Mesothelial cell of epicardium (in vitro differentiated cells): ENCODE measurements at regions not wholly inside any gene's neighbourhood (a gene's known extent, or its start where the extent isn't known, plus 50 kb on each side); places are given as distances from the start of the nearest gene placed in this dataset.

Experiments used
- DNase-seq, 2 experiments: peaks; one replicate each; pipeline ENCODE4 v3.0.0; 2021; ENCODE audit warnings: low spot score in 2 of 2; ENCODE audit not compliant: unreplicated experiment in 2 of 2
- H3K27ac Mint-ChIP-seq: 2 replicates; pipeline ENCODE4 v1.8.0; 2021; ENCODE audit warnings: mixed read lengths
- H3K27me3 Mint-ChIP-seq: 2 replicates; pipeline ENCODE4 v1.8.0; 2021; ENCODE audit warnings: low read depth, mixed read lengths
- H3K36me3 Mint-ChIP-seq: 2 replicates; pipeline ENCODE4 v1.8.0; 2021; ENCODE audit warnings: mixed read lengths
- H3K4me1 Mint-ChIP-seq: 2 replicates; pipeline ENCODE4 v1.8.0; 2021; ENCODE audit warnings: mixed read lengths
- H3K4me3 Mint-ChIP-seq: 2 replicates; pipeline ENCODE4 v1.8.0; 2021; ENCODE audit warnings: mild to moderate bottlenecking, moderate library complexity, mixed read lengths
- H3K9me3 Mint-ChIP-seq: 2 replicates; pipeline ENCODE4 v1.8.0; 2021; ENCODE audit warnings: mixed read lengths
- CTCF ChIP-seq: fragments of 200-600 bp; sonication (generic); IDR thresholded peaks from one replicate; pipeline ENCODE4 v1.5.0; 2021; ENCODE audit warnings: antibody characterized with exemption; ENCODE audit not compliant: unreplicated experiment

- H3K27ac Mint-ChIP-seq = peak overlapping the region; percentile 99
- DNase-seq = no peak
- H3K4me3 Mint-ChIP-seq = no peak overlapping the region
- peaks cover 91% of the 10 kb centered on the region for H3K4me1 Mint-ChIP-seq
- no peaks in the 10 kb centered on the region for H3K36me3 Mint-ChIP-seq
- no peaks in the 10 kb centered on the region for H3K27me3 Mint-ChIP-seq
- TF ChIP-seq CTCF = no peak
- no peaks in the 10 kb centered on the region for H3K9me3 Mint-ChIP-seq
These were observed 135.2 kb upstream of the HAAO start for GRCh38 chr2:42927334-42928160.

GRCh38 chr2:42926434-42927333 lies 134.3 kb upstream of the HAAO start:
- Mint-ChIP-seq H3K27ac (peak overlapping the region; percentile 99), H3K36me3 (no peaks in the 10 kb centered on the region), H3K27me3 (no peaks in the 10 kb centered on the region), H3K4me3 (no peak overlapping the region), H3K9me3 (no peaks in the 10 kb centered on the region), H3K4me1 (peaks cover 89% of the 10 kb centered on the region)
- DNase-seq = no peak
- no peak for TF ChIP-seq CTCF

GRCh38 chr2:42925742-42926433 lies 133.5 kb upstream of the HAAO start:
- H3K36me3 Mint-ChIP-seq = no peaks in the 10 kb centered on the region
- H3K9me3 Mint-ChIP-seq = no peaks in the 10 kb centered on the region
- no peak overlapping the region for H3K4me3 Mint-ChIP-seq

GRCh38 chr2:42924418-42924886 lies 132.1 kb upstream of the HAAO start:
- H3K4me1 Mint-ChIP-seq = peaks cover 77% of the 10 kb centered on the region
- H3K4me3 Mint-ChIP-seq = peak overlapping the region; percentile 28
- no peaks in the 10 kb centered on the region for H3K9me3 Mint-ChIP-seq
- H3K36me3 Mint-ChIP-seq = no peaks in the 10 kb centered on the region
- no peaks in the 10 kb centered on the region for H3K27me3 Mint-ChIP-seq
- TF ChIP-seq CTCF = no peak
- no peak for DNase-seq
- H3K27ac Mint-ChIP-seq = peak overlapping the region; percentile 99

More at GRCh38 chr2:42925742-42926433, 133.5 kb upstream of the HAAO start:
- TF ChIP-seq CTCF = no peak
- H3K27me3 Mint-ChIP-seq = no peaks in the 10 kb centered on the region
- H3K4me1 Mint-ChIP-seq = peaks cover 87% of the 10 kb centered on the region
- DNase-seq = no peak
- H3K27ac Mint-ChIP-seq = peak overlapping the region; percentile 99
